ENCODE measurements at regions not wholly inside any gene's neighbourhood (a gene's known extent, or its start where the extent isn't known, plus 50 kb on each side); places are given as distances from the start of the nearest gene placed in this dataset.
"Not testable (repeated sequence)": the region's sequence is repeated elsewhere in the genome, so short reads cannot be mapped to it uniquely, and the experiment has no call there.

- DNase-seq (ENCODE audit: low read depth in 4 of 4, low spot score in 1 of 4) = not testable (repeated sequence)
Measured at GRCh38 chr10:47626975-47627374, 103.5 kb upstream of the AGAP9 start.

GRCh38 chr10:47622719-47623118 is 99.3 kb upstream of the AGAP9 start:
- DNase-seq (ENCODE audit: low read depth in 4 of 4, low spot score in 1 of 4) = not testable (repeated sequence)

GRCh38 chr10:47619300-47620012 is 96.0 kb upstream of the AGAP9 start:
- not testable (repeated sequence) for DNase-seq (ENCODE audit: low read depth in 4 of 4, low spot score in 1 of 4)

GRCh38 chr10:47609311-47609710 is 85.9 kb upstream of the AGAP9 start:
- DNase-seq (ENCODE audit: low read depth in 4 of 4, low spot score in 1 of 4) = not testable (repeated sequence)

- DNase-seq (ENCODE audit: low read depth in 4 of 4, low spot score in 1 of 4) = not testable (repeated sequence)
Measured at GRCh38 chr10:47605791-47606773, 82.6 kb upstream of the AGAP9 start.

GRCh38 chr10:47600604-47601003 is 77.2 kb upstream of the AGAP9 start:
- not testable (repeated sequence) for DNase-seq (ENCODE audit: low read depth in 4 of 4, low spot score in 1 of 4)

- DNase-seq (ENCODE audit: low read depth in 4 of 4, low spot score in 1 of 4) = not testable (repeated sequence)
Measured at GRCh38 chr10:47600127-47600526, 76.7 kb upstream of the AGAP9 start.

- DNase-seq (ENCODE audit: low read depth in 4 of 4, low spot score in 1 of 4) = not testable (repeated sequence)
Measured at GRCh38 chr10:47599657-47600056, 76.2 kb upstream of the AGAP9 start.

- not testable (repeated sequence) for DNase-seq (ENCODE audit: low read depth in 4 of 4, low spot score in 1 of 4)
Measured at GRCh38 chr10:47593805-47594204, 70.4 kb upstream of the AGAP9 start.

GRCh38 chr10:47593129-47593528 is 69.7 kb upstream of the AGAP9 start:
- DNase-seq (ENCODE audit: low read depth in 4 of 4, low spot score in 1 of 4) = not testable (repeated sequence)

GRCh38 chr10:47590956-47591355 is 67.5 kb upstream of the AGAP9 start:
- DNase-seq (ENCODE audit: low read depth in 4 of 4, low spot score in 1 of 4) = not testable (repeated sequence)

- not testable (repeated sequence) for DNase-seq (ENCODE audit: low read depth in 4 of 4, low spot score in 1 of 4)
Measured at GRCh38 chr10:47590534-47590933, 67.1 kb upstream of the AGAP9 start.

- not testable (repeated sequence) for DNase-seq (ENCODE audit: low read depth in 4 of 4, low spot score in 1 of 4)
Measured at GRCh38 chr10:47582051-47582450, 58.6 kb upstream of the AGAP9 start.

- not testable (repeated sequence) for DNase-seq (ENCODE audit: low read depth in 4 of 4, low spot score in 1 of 4)
Measured at GRCh38 chr10:47580063-47580462, 56.6 kb upstream of the AGAP9 start.

- DNase-seq (ENCODE audit: low read depth in 4 of 4, low spot score in 1 of 4) = not testable (repeated sequence)
Measured at GRCh38 chr10:47578547-47578946, 55.1 kb upstream of the AGAP9 start.
